ENCODE measurements at regions not wholly inside any gene's neighbourhood (a gene's known extent, or its start where the extent isn't known, plus 50 kb on each side); places are given as distances from the start of the nearest gene placed in this dataset.

GRCh38 chr3:159520638-159521037 is 468.0 kb upstream of the IL12A start:
- intact Hi-C loops (cut with micrococcal nuclease): no loop called here

DNA sequence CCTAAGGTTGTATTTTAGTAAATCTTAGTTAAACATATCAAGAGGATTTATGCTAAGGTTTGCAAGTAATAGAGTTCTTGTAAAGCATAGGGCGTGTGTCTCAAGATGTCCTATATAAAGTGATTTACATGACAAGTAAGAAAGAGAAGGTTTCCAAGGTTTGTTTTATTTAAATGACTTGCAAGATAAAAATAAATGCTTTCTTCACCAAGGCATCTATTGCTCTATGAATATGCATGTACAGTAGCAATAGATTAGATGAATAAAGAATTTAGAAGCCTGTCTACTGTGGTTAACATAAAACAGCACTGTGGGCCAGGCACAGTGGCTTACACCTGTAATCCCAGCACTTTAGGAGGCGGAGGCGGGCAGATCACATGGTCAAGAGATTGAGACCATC is 466.4 kb upstream of the IL12A start:
- no peak for ATAC-seq
- no peak overlapping the region for H3K27ac Mint-ChIP-seq
- intact Hi-C loops (cut with micrococcal nuclease): no loop called here
- POLR2A ChIA-PET: no interaction called here
- H3K4me1 Mint-ChIP-seq (ENCODE audit: low read depth): no peaks in the 10 kb centered on the region
- no peaks in the 10 kb centered on the region for H3K9me3 Mint-ChIP-seq
- no peaks in the 10 kb centered on the region for H3K36me3 Mint-ChIP-seq (ENCODE audit: low read depth)
- TF ChIP-seq, protein P1, sequence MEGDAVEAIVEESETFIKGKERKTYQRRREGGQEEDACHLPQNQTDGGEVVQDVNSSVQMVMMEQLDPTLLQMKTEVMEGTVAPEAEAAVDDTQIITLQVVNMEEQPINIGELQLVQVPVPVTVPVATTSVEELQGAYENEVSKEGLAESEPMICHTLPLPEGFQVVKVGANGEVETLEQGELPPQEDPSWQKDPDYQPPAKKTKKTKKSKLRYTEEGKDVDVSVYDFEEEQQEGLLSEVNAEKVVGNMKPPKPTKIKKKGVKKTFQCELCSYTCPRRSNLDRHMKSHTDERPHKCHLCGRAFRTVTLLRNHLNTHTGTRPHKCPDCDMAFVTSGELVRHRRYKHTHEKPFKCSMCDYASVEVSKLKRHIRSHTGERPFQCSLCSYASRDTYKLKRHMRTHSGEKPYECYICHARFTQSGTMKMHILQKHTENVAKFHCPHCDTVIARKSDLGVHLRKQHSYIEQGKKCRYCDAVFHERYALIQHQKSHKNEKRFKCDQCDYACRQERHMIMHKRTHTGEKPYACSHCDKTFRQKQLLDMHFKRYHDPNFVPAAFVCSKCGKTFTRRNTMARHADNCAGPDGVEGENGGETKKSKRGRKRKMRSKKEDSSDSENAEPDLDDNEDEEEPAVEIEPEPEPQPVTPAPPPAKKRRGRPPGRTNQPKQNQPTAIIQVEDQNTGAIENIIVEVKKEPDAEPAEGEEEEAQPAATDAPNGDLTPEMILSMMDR (IDR thresholded peaks at IDR 0.05): no peak
- DNase-seq: no peak
- no peak overlapping the region for H3K4me3 Mint-ChIP-seq
- CTCF ChIA-PET: no interaction called here
- no peaks in the 10 kb centered on the region for H3K27me3 Mint-ChIP-seq

More at GRCh38 chr3:159520638-159521037, 468.0 kb upstream of the IL12A start:
- no peaks in the 10 kb centered on the region for H3K36me3 Mint-ChIP-seq (ENCODE audit: low read depth)
- POLR2A ChIA-PET: no interaction called here
- no peaks in the 10 kb centered on the region for H3K27me3 Mint-ChIP-seq
- ATAC-seq (no peak), DNase-seq (no peak)
- CTCF ChIA-PET: no interaction called here
- no peak overlapping the region for H3K27ac Mint-ChIP-seq
- TF ChIP-seq, protein P1 (IDR thresholded peaks at IDR 0.05): no peak
- H3K4me3 Mint-ChIP-seq: no peak overlapping the region
- H3K4me1 Mint-ChIP-seq (ENCODE audit: low read depth): no peaks in the 10 kb centered on the region
- H3K9me3 Mint-ChIP-seq: no peaks in the 10 kb centered on the region

- H3K9me3 Mint-ChIP-seq: no peaks in the 10 kb centered on the region
- ATAC-seq (no peak), DNase-seq (no peak)
- ChIA-PET POLR2A (no interaction called here), CTCF (no interaction called here)
- no peak overlapping the region for H3K4me3 Mint-ChIP-seq
- no peaks in the 10 kb centered on the region for H3K36me3 Mint-ChIP-seq (ENCODE audit: low read depth)
- no peak overlapping the region for H3K27ac Mint-ChIP-seq
- no peaks in the 10 kb centered on the region for H3K4me1 Mint-ChIP-seq (ENCODE audit: low read depth)
- intact Hi-C loops (cut with micrococcal nuclease): no loop called here
- H3K27me3 Mint-ChIP-seq: no peaks in the 10 kb centered on the region
- TF ChIP-seq, protein P1 (IDR thresholded peaks at IDR 0.05): no peak
These were observed 460.3 kb upstream of the IL12A start for GRCh38 chr3:159528251-159528895.

GRCh38 chr3:159532577-159532976 is 456.1 kb upstream of the IL12A start:
- no peaks in the 10 kb centered on the region for H3K4me1 Mint-ChIP-seq (ENCODE audit: low read depth)
- H3K27ac Mint-ChIP-seq: no peak overlapping the region
- ChIA-PET CTCF (no interaction called here), POLR2A (no interaction called here)
- H3K36me3 Mint-ChIP-seq (ENCODE audit: low read depth): no peaks in the 10 kb centered on the region
- intact Hi-C loops (cut with micrococcal nuclease): no loop called here
- no peak overlapping the region for H3K4me3 Mint-ChIP-seq
- H3K27me3 Mint-ChIP-seq: no peaks in the 10 kb centered on the region
- ATAC-seq (no peak), DNase-seq (no peak)
- TF ChIP-seq, protein P1 (IDR thresholded peaks at IDR 0.05): no peak
- no peaks in the 10 kb centered on the region for H3K9me3 Mint-ChIP-seq

DNA sequence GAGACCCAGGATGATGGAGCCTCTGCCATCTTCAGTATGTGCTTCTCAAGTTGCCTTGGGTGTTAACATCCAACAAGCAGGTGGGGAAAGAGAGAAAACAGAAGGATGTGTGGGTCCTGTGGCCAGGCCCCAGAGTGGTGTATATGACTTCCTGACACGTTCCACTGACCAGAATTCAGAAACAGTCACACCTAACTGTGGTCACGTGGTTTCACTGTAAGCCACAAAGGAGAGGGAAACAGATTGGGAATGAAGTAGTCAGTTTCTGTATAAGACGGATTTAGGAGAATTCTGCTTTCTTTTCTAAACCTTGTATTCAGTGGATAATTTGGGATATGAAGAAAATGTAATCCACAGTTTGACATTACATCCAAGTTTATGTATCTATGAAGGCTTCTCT is 454.1 kb upstream of the IL12A start:
- Mint-ChIP-seq H3K9me3 (no peaks in the 10 kb centered on the region), H3K36me3 (ENCODE audit: low read depth) (no peaks in the 10 kb centered on the region), H3K4me1 (ENCODE audit: low read depth) (no peaks in the 10 kb centered on the region), H3K27ac (no peak overlapping the region), H3K4me3 (no peak overlapping the region), H3K27me3 (no peaks in the 10 kb centered on the region)
- ATAC-seq (no peak), DNase-seq (no peak)
- intact Hi-C loops (cut with micrococcal nuclease): no loop called here
- ChIA-PET CTCF (no interaction called here), POLR2A (no interaction called here)
- TF ChIP-seq, protein P1 (IDR thresholded peaks at IDR 0.05): no peak
